ENCODE measurements at regions not wholly inside any gene's neighbourhood (a gene's known extent, or its start where the extent isn't known, plus 50 kb on each side); places are given as distances from the start of the nearest gene placed in this dataset.

DNA sequence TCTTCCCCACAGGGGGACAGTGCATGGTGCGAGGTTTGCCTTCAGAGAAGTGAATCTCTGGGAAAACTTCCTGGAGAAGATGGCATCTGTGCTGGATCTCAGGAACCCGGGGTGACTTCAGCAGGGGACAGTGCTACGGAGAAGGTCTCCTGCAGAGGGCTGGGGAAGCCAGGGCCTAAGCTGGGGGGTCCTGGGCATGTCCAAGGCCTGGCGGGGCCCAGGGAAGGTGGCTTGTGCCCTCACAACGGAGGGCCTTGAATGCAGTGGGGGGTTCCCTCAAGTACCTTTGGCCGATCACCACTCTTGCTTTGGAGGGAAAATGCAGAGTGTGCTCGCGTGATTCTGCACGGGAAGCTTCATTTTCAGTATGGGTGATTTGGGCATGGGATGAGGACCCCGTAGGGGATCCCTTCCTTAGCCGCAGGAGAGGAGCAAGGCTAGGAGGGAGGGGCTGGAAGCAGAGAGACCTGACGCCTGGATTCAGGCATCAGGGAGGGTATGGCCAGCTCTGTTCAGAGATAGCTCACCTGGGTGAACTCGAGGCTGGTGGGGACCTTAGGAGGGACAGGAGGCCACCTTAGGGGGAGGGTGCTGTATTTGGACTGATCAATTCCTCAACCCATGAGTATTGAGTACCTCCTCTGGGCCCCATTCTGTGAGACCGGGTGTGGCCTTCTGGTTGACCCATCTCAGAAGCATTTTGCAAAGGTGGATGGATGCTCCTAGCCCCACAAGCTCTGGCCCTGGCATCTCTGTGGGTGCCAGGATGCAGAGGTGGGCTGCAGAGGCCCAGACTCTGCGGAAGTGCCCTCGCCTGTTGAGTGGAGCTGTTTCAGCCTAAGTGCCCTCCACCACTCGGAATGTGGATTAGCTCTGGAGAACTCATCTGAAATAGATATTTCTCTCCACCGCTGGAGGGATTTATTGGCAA is 529.4 kb downstream of the TBC1D22A start:
- TF ChIP-seq, protein P1, sequence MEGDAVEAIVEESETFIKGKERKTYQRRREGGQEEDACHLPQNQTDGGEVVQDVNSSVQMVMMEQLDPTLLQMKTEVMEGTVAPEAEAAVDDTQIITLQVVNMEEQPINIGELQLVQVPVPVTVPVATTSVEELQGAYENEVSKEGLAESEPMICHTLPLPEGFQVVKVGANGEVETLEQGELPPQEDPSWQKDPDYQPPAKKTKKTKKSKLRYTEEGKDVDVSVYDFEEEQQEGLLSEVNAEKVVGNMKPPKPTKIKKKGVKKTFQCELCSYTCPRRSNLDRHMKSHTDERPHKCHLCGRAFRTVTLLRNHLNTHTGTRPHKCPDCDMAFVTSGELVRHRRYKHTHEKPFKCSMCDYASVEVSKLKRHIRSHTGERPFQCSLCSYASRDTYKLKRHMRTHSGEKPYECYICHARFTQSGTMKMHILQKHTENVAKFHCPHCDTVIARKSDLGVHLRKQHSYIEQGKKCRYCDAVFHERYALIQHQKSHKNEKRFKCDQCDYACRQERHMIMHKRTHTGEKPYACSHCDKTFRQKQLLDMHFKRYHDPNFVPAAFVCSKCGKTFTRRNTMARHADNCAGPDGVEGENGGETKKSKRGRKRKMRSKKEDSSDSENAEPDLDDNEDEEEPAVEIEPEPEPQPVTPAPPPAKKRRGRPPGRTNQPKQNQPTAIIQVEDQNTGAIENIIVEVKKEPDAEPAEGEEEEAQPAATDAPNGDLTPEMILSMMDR (conservative IDR thresholded peaks at IDR 0.05; ENCODE audit: low read depth in 2 of 2): no peak
- TF ChIP-seq CREB1 (CRISPR knock-in tag; IDR thresholded peaks at IDR 0.05; ENCODE audit: low read depth): no peak
- TF ChIP-seq EZH2 (IDR thresholded peaks at IDR 0.05; ENCODE audit: low read depth, unreplicated experiment): no peak
- no peak for TF ChIP-seq STAT1 (IDR thresholded peaks at IDR 0.05; ENCODE audit: unreplicated experiment)

All from GM23338 (cell line).